ENCODE measurements at regions not wholly inside any gene's neighbourhood (a gene's known extent, or its start where the extent isn't known, plus 50 kb on each side); places are given as distances from the start of the nearest gene placed in this dataset.
"Not testable (repeated sequence)": the region's sequence is repeated elsewhere in the genome, so short reads cannot be mapped to it uniquely, and the experiment has no call there.

DNA sequence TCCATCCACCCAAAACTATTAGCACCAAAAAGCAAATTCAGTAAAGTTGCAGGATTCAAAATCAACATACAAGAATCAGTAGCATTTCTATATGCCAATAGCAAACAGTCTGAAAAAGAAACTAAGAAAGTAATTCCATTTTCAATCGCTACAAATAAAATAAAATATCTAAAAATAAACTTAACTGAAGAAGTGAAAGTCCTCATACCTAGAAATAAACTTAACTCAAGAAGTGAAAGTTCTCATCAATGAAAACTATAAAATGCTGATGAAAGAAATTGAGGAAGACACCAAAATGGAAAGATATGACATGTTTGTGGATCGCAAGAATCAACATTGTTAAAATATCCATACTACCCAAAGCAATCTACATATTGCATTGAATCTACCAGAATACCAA is 103.0 kb upstream of the ARID1B start:
- Histone ChIP-seq H3K79me2 (ENCODE audit: low read length) (no peaks in the 10 kb centered on the region), H3K4me3 (ENCODE audit: low read length) (no peak overlapping the region), H3K4me2 (ENCODE audit: low read length) (no peak overlapping the region), H3K9ac (ENCODE audit: low read length) (no peak overlapping the region), H3K27me3 (ENCODE audit: low read depth, low read length) (no peaks in the 10 kb centered on the region), H3K9me3 (ENCODE audit: insufficient read depth, low read length) (no peaks in the 10 kb centered on the region), H4K20me1 (ENCODE audit: insufficient read depth, low read length) (no peaks in the 10 kb centered on the region), H3K27ac (ENCODE audit: low read length) (no peak overlapping the region), H3K36me3 (replicated peaks; ENCODE audit: low read depth, low read length) (no peaks in the 10 kb centered on the region), H3K4me1 (ENCODE audit: low read length) (peaks cover 7% of the 10 kb centered on the region; the same call in 1 of the 2 replicates), H2AFZ (ENCODE audit: low read depth, low read length) (no peak overlapping the region)
- TF ChIP-seq EZH2phosphoT487 (IDR thresholded peaks at IDR 0.05; ENCODE audit: low read depth) = no peak
- no peak for TF ChIP-seq CTCF (IDR thresholded peaks at IDR 0.05; ENCODE audit: low read depth, low read length)

- not testable (repeated sequence) for H4K20me1 ChIP-seq (ENCODE audit: insufficient read depth, low read length); H3K4me1 ChIP-seq (ENCODE audit: low read length); H2AFZ ChIP-seq (ENCODE audit: low read depth, low read length); H3K4me3 ChIP-seq (ENCODE audit: low read length); H3K79me2 ChIP-seq (ENCODE audit: low read length); H3K9ac ChIP-seq (ENCODE audit: low read length); H3K27me3 ChIP-seq (ENCODE audit: low read depth, low read length); H3K27ac ChIP-seq (ENCODE audit: low read length); H3K9me3 ChIP-seq (ENCODE audit: insufficient read depth, low read length); H3K4me2 ChIP-seq (ENCODE audit: low read length); H3K36me3 ChIP-seq (replicated peaks; ENCODE audit: low read depth, low read length)
Observed at GRCh38 chr6:156670097-156670496, 107.1 kb upstream of the ARID1B start.

DNA sequence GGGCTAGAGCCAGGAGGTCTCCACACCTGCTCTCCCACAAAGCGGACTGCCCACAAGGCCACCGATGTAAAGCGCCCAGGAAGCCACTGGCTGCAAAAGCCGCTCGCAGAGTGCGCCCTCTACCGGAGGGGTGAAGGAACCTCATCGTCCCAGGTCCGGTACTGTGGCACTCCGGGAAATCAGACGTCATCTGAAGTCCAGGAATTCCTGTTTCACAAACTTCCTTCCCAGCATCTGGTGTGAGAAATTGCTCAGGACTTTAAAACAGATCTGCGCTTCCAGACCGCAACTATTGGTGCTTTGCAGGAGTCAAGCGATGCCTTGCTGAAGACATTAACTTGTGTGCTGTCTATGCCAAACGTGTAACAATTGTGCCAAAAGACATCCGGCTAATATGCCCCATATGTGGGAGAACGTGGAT is 115.1 kb upstream of the ARID1B start:
- H3K9me3 ChIP-seq (ENCODE audit: insufficient read depth, low read length) = no peaks in the 10 kb centered on the region
- no peaks in the 10 kb centered on the region for H4K20me1 ChIP-seq (ENCODE audit: insufficient read depth, low read length)
- no peaks in the 10 kb centered on the region for H3K79me2 ChIP-seq (ENCODE audit: low read length)
- H3K4me2 ChIP-seq (ENCODE audit: low read length) = peak overlapping the region; percentile 66
- H3K36me3 ChIP-seq (replicated peaks; ENCODE audit: low read depth, low read length) = no peaks in the 10 kb centered on the region
- H3K4me1 ChIP-seq (ENCODE audit: low read length) = peaks cover 10% of the 10 kb centered on the region
- TF ChIP-seq EZH2phosphoT487 (IDR thresholded peaks at IDR 0.05; ENCODE audit: low read depth) (no peak), CTCF (IDR thresholded peaks at IDR 0.05; ENCODE audit: low read depth, low read length) (peak; percentile 78)
- peak overlapping the region; percentile 4; the same call in 1 of the 2 replicates for H3K9ac ChIP-seq (ENCODE audit: low read length)
- H3K27ac ChIP-seq (ENCODE audit: low read length) = no peak overlapping the region
- 0 out of 2 replicates have a peak overlapping the region, but pooled peaks have one; percentile 17 for H2AFZ ChIP-seq (ENCODE audit: low read depth, low read length)
- no peaks in the 10 kb centered on the region for H3K27me3 ChIP-seq (ENCODE audit: low read depth, low read length)
- H3K4me3 ChIP-seq (ENCODE audit: low read length) = peak overlapping the region; percentile 65

- no peak overlapping the region for H3K4me3 ChIP-seq (ENCODE audit: low read length)
- H3K36me3 ChIP-seq (replicated peaks; ENCODE audit: low read depth, low read length) = no peaks in the 10 kb centered on the region
- no peak overlapping the region for H3K9ac ChIP-seq (ENCODE audit: low read length)
- TF ChIP-seq CTCF (IDR thresholded peaks at IDR 0.05; ENCODE audit: low read depth, low read length) = no peak
- TF ChIP-seq EZH2phosphoT487 (IDR thresholded peaks at IDR 0.05; ENCODE audit: low read depth) = no peak
- no peak overlapping the region for H3K27ac ChIP-seq (ENCODE audit: low read length)
- no peaks in the 10 kb centered on the region for H3K27me3 ChIP-seq (ENCODE audit: low read depth, low read length)
- no peaks in the 10 kb centered on the region for H3K9me3 ChIP-seq (ENCODE audit: insufficient read depth, low read length)
- no peak overlapping the region for H3K4me2 ChIP-seq (ENCODE audit: low read length)
- peaks cover 10% of the 10 kb centered on the region for H3K4me1 ChIP-seq (ENCODE audit: low read length)
- H3K79me2 ChIP-seq (ENCODE audit: low read length) = no peaks in the 10 kb centered on the region
- H4K20me1 ChIP-seq (ENCODE audit: insufficient read depth, low read length) = no peaks in the 10 kb centered on the region
- H2AFZ ChIP-seq (ENCODE audit: low read depth, low read length) = no peak overlapping the region
Observed at GRCh38 chr6:156660389-156660788, 116.8 kb upstream of the ARID1B start.

DNA sequence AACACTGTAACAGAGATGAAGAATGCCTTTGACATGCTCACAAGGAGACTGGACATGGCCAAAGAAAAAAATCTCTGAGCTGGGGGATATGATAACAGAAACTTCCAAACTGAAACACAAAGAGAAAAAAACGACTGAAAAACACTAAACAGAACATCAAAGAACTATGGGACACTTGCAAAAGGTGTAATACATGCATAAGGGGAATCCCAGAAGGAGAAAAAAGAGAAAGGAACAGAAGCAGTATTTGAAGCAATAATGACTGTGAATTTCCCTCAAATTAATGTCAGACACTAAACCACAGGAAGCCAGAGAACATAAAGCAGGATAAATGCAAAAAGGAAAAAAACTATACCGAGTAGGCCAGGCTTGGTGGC is 117.4 kb upstream of the ARID1B start:
- H4K20me1 ChIP-seq (ENCODE audit: insufficient read depth, low read length) = no peaks in the 10 kb centered on the region
- H3K36me3 ChIP-seq (replicated peaks; ENCODE audit: low read depth, low read length) = no peaks in the 10 kb centered on the region
- H3K9me3 ChIP-seq (ENCODE audit: insufficient read depth, low read length) = no peaks in the 10 kb centered on the region
- H3K79me2 ChIP-seq (ENCODE audit: low read length) = no peaks in the 10 kb centered on the region
- peak overlapping the region; percentile 44; the same call in 1 of the 2 replicates for H3K4me2 ChIP-seq (ENCODE audit: low read length)
- H3K9ac ChIP-seq (ENCODE audit: low read length) = no peak overlapping the region
- H2AFZ ChIP-seq (ENCODE audit: low read depth, low read length) = 0 out of 2 replicates have a peak overlapping the region, but pooled peaks have one; percentile 59
- no peak overlapping the region for H3K27ac ChIP-seq (ENCODE audit: low read length)
- TF ChIP-seq EZH2phosphoT487 (IDR thresholded peaks at IDR 0.05; ENCODE audit: low read depth) (no peak), CTCF (IDR thresholded peaks at IDR 0.05; ENCODE audit: low read depth, low read length) (no peak)
- H3K4me3 ChIP-seq (ENCODE audit: low read length) = no peak overlapping the region
- H3K27me3 ChIP-seq (ENCODE audit: low read depth, low read length) = no peaks in the 10 kb centered on the region
- H3K4me1 ChIP-seq (ENCODE audit: low read length) = peaks cover 10% of the 10 kb centered on the region
